NOMO-1 treated with DMSO at 0.1 percent for 48 hours (cell line): ENCODE measurements at regions not wholly inside any gene's neighbourhood (a gene's known extent, or its start where the extent isn't known, plus 50 kb on each side); places are given as distances from the start of the nearest gene placed in this dataset.
"Not testable (repeated sequence)": the region's sequence is repeated elsewhere in the genome, so short reads cannot be mapped to it uniquely, and the experiment has no call there.

Experiments used
- DNase-seq: peaks from one replicate; lab custom pipeline; 2025; ENCODE audit not compliant: unreplicated experiment; lab: John Stamatoyannopoulos, UW

GRCh38 chr18:51569561-51569960, 372.1 kb upstream of the MEX3C start:
- no peak for DNase-seq

- DNase-seq: not testable (repeated sequence)
These were observed 372.6 kb upstream of the MEX3C start for GRCh38 chr18:51570071-51570470.

DNA sequence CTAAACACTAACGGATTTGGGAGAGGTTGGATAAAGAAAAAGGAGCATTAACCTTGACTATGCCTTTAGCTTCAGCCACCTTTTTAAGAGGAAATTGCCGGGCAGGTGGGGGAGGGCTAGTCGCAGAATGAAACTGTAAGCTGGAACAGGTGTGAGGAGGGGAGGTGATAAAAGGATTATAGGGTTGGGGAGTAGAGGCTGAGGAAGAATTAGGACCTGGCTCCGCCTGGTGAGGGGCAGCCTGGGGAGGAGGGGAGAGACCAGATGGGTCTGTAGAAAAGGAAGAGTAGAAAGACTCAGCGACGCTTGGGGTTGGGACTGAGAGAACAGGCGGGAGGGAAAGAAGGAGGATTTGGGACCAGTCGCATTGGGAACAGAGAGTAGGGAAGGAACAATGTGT, 376.4 kb upstream of the MEX3C start:
- DNase-seq: not testable (repeated sequence)

GRCh38 chr18:51575171-51575570, 377.7 kb upstream of the MEX3C start:
- no peak for DNase-seq

DNA sequence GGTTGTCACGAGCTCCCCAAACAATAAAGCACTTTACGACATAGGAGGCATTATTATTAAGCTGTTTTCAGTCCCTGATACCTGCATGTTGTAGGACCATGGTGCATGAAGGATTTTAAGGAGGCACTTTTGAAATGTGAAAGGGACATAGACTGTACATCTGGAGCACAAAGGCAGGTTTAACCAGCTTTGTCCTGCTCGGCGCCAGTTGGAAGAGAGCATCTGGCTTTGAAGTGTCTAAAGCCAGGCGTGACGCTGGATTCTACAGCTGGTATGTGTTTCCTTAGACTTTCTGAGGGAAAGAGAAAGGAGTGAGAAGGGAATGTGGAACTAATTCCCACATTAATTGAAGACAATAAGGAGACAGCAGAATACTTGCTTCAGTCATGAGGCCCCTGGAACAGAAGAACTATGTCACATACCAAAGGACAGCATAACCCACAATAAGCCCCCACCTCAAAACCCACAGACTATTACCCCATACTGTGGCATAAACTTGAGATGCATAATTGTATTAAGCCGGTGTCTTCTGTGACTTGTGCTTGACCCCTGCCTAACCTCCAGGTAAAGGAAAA, 381.0 kb upstream of the MEX3C start:
- DNase-seq: no peak

- no peak for DNase-seq
These were observed 383.1 kb upstream of the MEX3C start for GRCh38 chr18:51580580-51580979.

DNA sequence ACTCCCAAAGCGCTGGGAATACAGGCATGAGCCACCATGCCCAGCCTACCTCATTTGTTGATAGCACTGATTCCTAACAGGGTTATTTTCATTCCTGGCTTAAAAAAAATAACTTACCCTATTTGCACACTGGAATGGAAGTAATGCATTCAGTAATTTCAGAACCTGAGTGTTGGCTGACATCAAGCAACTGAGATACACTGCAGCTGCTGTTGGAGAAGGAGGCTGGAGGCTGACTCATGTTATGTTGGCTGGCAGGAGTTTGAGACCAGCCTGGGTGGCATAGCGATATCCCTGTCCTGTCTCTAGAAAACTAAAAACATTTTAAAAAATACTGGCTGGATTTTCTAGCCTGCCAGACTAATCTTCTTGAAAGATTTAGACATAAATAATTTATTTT, 385.1 kb upstream of the MEX3C start:
- DNase-seq: no peak

- no peak for DNase-seq
These were observed 391.1 kb upstream of the MEX3C start for GRCh38 chr18:51588616-51589015.

- DNase-seq: no peak
These were observed 396.4 kb upstream of the MEX3C start for GRCh38 chr18:51593931-51594330.

- no peak for DNase-seq
These were observed 405.6 kb upstream of the MEX3C start for GRCh38 chr18:51603111-51603510.

- no peak for DNase-seq
These were observed 406.1 kb upstream of the MEX3C start for GRCh38 chr18:51603551-51603950.

DNA sequence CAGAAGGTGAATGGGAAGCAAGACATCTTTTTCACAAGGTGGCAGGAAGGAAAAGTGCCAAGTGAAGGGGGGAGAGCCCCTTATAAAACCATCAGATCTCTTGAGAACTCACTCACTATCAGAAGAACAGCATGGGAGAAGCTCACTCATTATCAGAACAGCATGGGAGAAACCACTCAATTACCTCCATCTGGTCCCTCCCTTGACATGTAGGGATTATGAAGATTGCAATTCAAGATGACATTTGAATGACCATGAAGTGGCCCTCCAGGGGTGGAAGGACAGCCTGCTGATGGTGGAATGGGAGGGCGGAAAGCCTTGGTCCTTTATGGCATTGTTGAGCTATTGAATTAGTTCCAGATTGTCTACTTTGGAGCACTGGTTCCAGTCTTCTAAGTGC, 413.0 kb upstream of the MEX3C start:
- no peak for DNase-seq

DNA sequence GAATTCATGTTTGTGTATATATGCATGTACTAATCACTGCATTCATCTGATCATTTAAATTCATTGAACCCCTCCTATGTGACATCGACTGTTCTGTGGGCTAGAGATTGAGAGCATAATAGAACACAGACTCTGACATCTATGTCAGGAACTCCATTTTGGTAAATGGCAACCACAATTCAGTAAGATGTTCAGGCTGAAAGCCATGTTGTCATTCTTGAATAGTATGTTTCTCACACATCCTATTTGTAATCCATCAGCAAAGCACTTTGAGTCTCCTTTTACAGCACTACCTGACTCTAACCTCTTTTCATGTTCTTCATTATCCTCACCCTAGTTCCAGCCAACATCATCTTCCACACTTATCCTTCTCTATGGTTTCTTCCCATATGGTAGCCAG, 413.8 kb upstream of the MEX3C start:
- DNase-seq: no peak

GRCh38 chr18:51614033-51614432, 416.6 kb upstream of the MEX3C start:
- no peak for DNase-seq

- no peak for DNase-seq
These were observed 417.6 kb upstream of the MEX3C start for GRCh38 chr18:51614967-51615571.

GRCh38 chr18:51617167-51617566, 419.7 kb upstream of the MEX3C start:
- DNase-seq: no peak

DNA sequence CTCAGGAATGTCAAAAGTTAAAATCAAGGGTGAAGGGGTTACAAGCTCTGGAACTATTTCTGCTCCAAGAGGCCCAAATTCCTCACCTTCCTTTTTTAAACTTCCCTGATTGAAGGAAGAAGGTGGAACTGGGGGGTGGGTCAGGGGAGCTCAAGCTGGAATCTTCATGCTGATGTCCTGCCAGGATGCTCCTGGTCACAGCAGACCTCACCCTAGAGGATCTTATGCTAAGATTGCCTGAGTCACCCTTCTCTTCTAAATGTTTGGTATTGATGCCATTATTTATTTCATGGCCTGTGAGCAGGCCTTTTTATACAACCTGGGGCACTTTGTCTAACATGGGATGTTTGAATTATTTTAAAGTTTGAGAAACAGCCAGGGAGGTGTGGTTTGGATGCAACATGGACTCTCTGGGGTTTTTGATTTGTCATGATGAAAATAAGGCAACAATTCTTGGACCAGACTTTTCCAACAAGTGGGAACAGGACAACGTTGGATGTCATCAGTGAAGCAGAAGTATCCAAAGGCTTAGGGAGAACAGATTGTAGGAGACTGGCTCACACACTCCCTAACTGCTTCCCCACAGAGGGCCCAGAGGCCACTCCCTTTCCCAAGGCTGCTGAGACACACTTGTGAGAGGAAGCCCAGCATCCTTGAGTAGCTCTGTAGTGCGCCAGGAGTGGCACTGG, 420.2 kb upstream of the MEX3C start:
- no peak for DNase-seq

DNA sequence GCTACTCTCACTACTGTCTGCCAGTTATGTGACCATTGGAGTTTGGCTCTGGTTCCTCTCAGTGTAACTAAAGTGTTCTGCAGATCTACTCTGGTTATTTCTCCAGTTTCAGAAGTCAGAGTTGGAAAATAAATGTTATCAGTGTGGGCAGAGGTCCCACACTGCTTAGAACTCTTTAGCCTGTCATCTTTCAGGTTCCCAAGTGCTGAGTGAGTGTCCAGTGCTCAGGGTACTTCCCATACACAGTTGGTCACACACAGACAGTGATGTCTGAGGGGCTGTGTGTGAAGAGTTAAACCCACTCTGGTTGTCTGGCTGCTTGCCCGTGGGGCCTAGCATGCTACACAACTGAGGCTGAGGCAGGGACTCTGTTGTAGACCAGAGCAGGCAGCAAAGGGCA, 421.8 kb upstream of the MEX3C start:
- no peak for DNase-seq

DNA sequence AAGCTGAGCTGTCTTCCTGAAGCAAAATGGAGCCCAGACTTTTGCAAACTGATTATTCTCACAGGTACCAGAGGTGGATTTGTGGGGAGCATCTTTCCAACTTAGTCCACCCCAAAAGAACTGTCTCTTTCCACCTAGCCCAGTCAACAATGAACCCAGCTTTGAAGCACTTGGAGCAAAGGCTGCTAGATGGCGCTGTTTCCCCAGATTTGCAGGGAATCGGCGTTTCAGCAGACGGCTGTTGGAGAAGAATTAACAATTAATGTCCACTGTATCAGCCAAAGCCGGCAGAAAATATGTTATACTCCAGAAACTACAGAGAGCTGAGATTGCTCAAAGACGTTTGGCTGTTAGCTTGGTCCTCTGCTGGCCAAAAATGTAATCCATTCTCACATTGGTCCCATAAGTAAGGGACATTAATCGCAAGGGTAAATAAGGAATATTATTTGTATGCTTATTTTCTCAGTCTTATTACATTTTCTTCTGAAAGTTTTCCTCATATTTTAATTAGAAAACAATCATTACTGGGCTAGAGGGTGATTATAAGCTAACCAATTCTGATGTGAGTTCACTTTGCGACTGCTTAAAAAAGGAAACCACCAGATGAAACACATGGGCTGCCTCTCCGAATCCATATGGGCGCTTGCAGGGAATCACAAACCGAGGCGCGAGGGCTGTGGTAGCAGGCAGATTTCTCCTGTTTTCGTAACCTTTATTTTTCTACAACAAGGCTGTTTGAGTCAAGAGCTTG, 423.8 kb upstream of the MEX3C start:
- DNase-seq: peak; percentile 10

DNA sequence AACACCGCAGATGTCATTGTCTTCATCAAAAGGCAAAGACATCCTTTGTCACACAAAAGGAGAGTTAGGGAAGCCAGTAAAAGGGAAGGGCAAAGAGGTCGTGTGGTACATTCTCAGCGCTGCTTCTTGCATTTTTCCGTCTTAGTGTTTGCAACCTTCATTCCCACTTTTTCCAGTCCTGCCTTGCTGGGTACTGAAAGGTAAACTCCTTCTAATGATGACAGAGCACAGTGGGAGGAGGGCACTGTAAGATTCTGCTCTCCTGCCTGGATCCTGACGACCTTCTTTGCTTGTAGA, 424.3 kb upstream of the MEX3C start:
- no peak for DNase-seq

- DNase-seq: no peak
These were observed 425.2 kb upstream of the MEX3C start for GRCh38 chr18:51622702-51623101.

DNA sequence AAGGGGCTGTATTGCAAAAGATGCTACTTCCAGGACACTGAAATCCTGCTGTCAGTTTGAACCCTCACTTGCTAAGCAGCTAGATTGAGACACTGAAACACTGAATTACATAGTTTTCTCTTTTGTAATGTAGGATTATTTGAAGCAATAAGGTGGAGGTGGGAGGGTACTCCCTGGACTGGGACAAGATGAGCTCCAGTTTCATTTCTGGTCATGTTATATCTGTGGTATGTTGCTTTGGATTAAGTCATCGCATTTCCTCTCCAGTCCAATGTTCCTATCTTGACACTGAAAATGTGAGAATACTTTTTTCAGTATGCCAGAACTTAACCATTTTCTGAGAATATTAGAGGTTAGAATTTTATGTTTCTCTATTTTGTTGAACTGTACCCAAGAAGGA, 426.2 kb upstream of the MEX3C start:
- no peak for DNase-seq
